ENCODE measurements at regions not wholly inside any gene's neighbourhood (a gene's known extent, or its start where the extent isn't known, plus 50 kb on each side); places are given as distances from the start of the nearest gene placed in this dataset.

GRCh38 chr20:11716239-11716944, 201.3 kb upstream of the BTBD3 start:
- DNase-seq (ENCODE audit: low read depth in 3 of 3), result no peak

GRCh38 chr20:11716945-11717248, 200.8 kb upstream of the BTBD3 start:
- no peak for DNase-seq (ENCODE audit: low read depth in 3 of 3)

GRCh38 chr20:11717562-11717961, 200.1 kb upstream of the BTBD3 start:
- DNase-seq (ENCODE audit: low read depth in 3 of 3), result no peak

- DNase-seq (ENCODE audit: low read depth in 3 of 3), result no peak
These were observed 199.1 kb upstream of the BTBD3 start for GRCh38 chr20:11718474-11719094.

- DNase-seq (ENCODE audit: low read depth in 3 of 3), result no peak
These were observed 198.5 kb upstream of the BTBD3 start for GRCh38 chr20:11719153-11719552.

- DNase-seq (ENCODE audit: low read depth in 3 of 3), result no peak
These were observed 196.3 kb upstream of the BTBD3 start for GRCh38 chr20:11721411-11721810.

GRCh38 chr20:11724097-11724496, 193.6 kb upstream of the BTBD3 start:
- DNase-seq (ENCODE audit: low read depth in 3 of 3), result no peak

- DNase-seq (ENCODE audit: low read depth in 3 of 3), result no peak
These were observed 191.7 kb upstream of the BTBD3 start for GRCh38 chr20:11726026-11726425.

- no peak for DNase-seq (ENCODE audit: low read depth in 3 of 3)
These were observed 190.0 kb upstream of the BTBD3 start for GRCh38 chr20:11727708-11728107.

- DNase-seq (ENCODE audit: low read depth in 3 of 3), result no peak
These were observed 188.8 kb upstream of the BTBD3 start for GRCh38 chr20:11728937-11729336.

- DNase-seq (ENCODE audit: low read depth in 3 of 3), result no peak
These were observed 187.9 kb upstream of the BTBD3 start for GRCh38 chr20:11729806-11730205.

- DNase-seq (ENCODE audit: low read depth in 3 of 3), result no peak
These were observed 183.3 kb upstream of the BTBD3 start for GRCh38 chr20:11734431-11734830.

GRCh38 chr20:11738852-11739251, 178.8 kb upstream of the BTBD3 start:
- no peak for DNase-seq (ENCODE audit: low read depth in 3 of 3)

- DNase-seq (ENCODE audit: low read depth in 3 of 3), result no peak
These were observed 176.7 kb upstream of the BTBD3 start for GRCh38 chr20:11740975-11741374.

- no peak for DNase-seq (ENCODE audit: low read depth in 3 of 3)
These were observed 172.5 kb upstream of the BTBD3 start for GRCh38 chr20:11745145-11745544.

GRCh38 chr20:11748436-11748835, 169.3 kb upstream of the BTBD3 start:
- DNase-seq (ENCODE audit: low read depth in 3 of 3), result no peak

GRCh38 chr20:11752336-11752735, 165.4 kb upstream of the BTBD3 start:
- no peak for DNase-seq (ENCODE audit: low read depth in 3 of 3)

- DNase-seq (ENCODE audit: low read depth in 3 of 3), result no peak
These were observed 164.5 kb upstream of the BTBD3 start for GRCh38 chr20:11753155-11753554.

GRCh38 chr20:11754451-11754850, 163.2 kb upstream of the BTBD3 start:
- DNase-seq (ENCODE audit: low read depth in 3 of 3), result no peak

- DNase-seq (ENCODE audit: low read depth in 3 of 3), result no peak
These were observed 162.4 kb upstream of the BTBD3 start for GRCh38 chr20:11755071-11755841.

GRCh38 chr20:11761497-11761896, 156.2 kb upstream of the BTBD3 start:
- DNase-seq (ENCODE audit: low read depth in 3 of 3), result no peak

GRCh38 chr20:11766961-11767360, 150.7 kb upstream of the BTBD3 start:
- DNase-seq (ENCODE audit: low read depth in 3 of 3), result no peak

GRCh38 chr20:11769825-11770224, 147.9 kb upstream of the BTBD3 start:
- DNase-seq (ENCODE audit: low read depth in 3 of 3), result no peak

Data from stimulated activated CD4-positive, alpha-beta T cell treated with anti-CD3 and anti-CD28 coated beads, TNF-alpha, amount 100 ng/mL, for 24 hours (primary cell).